ENCODE measurements at regions not wholly inside any gene's neighbourhood (a gene's known extent, or its start where the extent isn't known, plus 50 kb on each side); places are given as distances from the start of the nearest gene placed in this dataset.
"Not testable (repeated sequence)": the region's sequence is repeated elsewhere in the genome, so short reads cannot be mapped to it uniquely, and the experiment has no call there.

DNA sequence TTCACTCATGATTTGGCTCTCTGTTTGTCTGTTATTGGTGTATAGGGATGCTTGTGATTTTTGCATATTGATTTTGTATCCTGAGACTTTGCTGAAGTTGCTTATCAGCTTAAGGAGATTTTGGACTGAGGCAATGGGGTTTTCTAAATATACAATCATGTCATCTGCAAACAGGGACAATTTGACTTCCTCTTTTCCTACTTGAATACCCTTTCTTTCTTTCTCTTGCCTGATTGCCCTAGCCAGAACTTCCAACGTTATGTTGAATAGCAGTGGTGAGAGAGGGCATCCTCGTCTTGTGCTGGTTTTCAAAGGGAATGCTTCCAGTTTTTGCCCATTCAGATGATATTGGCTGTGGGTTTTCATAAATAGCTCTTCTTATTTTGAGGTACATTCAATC, 104.7 kb downstream of the CCDC71L start:
- H3K4me1 Mint-ChIP-seq: peaks cover 12% of the 10 kb centered on the region
- not testable (repeated sequence) for H3K9me3 Mint-ChIP-seq; H3K36me3 Mint-ChIP-seq; H3K4me3 Mint-ChIP-seq; H3K27ac Mint-ChIP-seq; DNase-seq (ENCODE audit: low spot score in 2 of 2); ATAC-seq

GRCh38 chr7:106554623-106555022, 106.3 kb downstream of the CCDC71L start:
- not testable (repeated sequence) for H3K9me3 Mint-ChIP-seq; H3K4me1 Mint-ChIP-seq; H3K27ac Mint-ChIP-seq; H3K4me3 Mint-ChIP-seq; ATAC-seq; H3K36me3 Mint-ChIP-seq; DNase-seq (ENCODE audit: low spot score in 2 of 2)

DNA sequence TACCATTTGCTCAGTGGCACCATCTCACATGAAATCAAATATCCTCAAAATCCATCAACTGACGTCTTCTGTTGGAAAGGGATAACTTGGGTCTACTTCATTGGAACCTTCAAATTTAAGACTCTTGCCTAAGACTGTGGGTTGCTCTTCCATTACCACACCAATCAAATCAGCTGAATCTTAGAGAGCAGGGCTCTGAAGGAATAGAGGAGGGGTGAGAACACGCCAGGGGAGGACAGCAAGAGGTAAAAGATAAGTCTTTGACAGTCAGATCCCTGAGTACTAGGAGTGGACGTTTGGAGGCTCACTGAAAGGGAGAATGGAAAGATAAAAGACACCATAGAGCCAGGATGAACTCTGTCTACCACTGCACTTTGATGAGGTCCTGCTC, 107.5 kb downstream of the CCDC71L start:
- no peak for DNase-seq (ENCODE audit: low spot score in 2 of 2)
- Mint-ChIP-seq H3K9me3 (peaks cover 4% of the 10 kb centered on the region), H3K4me1 (no peaks in the 10 kb centered on the region), H3K36me3 (no peaks in the 10 kb centered on the region), H3K4me3 (no peak overlapping the region), H3K27ac (no peak overlapping the region)
- ATAC-seq: no peak

GRCh38 chr7:106552645-106553445, 108.1 kb downstream of the CCDC71L start:
- Mint-ChIP-seq H3K4me1 (no peaks in the 10 kb centered on the region), H3K9me3 (peaks cover 4% of the 10 kb centered on the region), H3K36me3 (no peaks in the 10 kb centered on the region), H3K4me3 (no peak overlapping the region), H3K27ac (no peak overlapping the region)
- peak; percentile 60 for ATAC-seq
- no peak for DNase-seq (ENCODE audit: low spot score in 2 of 2)

DNA sequence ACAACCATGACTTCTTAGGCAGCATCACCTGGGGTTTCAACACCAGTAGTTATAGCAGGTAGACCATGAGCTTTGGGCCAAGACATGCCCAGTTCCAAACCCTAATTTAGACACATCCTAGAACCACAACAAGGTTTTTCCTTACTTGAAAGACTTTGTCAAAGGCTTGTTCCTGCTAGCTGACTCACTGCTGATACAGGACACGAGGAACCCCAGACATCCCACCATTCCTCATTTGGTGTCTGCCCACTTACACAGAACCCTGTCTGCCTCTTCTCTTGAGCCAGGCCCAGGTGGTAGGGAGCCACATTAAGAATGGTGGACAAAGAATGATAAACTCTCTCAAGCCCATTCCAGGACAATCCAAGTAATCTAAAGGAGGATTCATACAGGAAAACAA, 109.0 kb downstream of the CCDC71L start:
- H3K4me1 Mint-ChIP-seq: no peaks in the 10 kb centered on the region
- H3K9me3 Mint-ChIP-seq: peaks cover 4% of the 10 kb centered on the region
- no peaks in the 10 kb centered on the region for H3K36me3 Mint-ChIP-seq
- no peak overlapping the region for H3K4me3 Mint-ChIP-seq
- H3K27ac Mint-ChIP-seq: no peak overlapping the region
- DNase-seq (ENCODE audit: low spot score in 2 of 2) (no peak), ATAC-seq (no peak)

- no peak for DNase-seq (ENCODE audit: low spot score in 2 of 2)
- H3K27ac Mint-ChIP-seq: no peak overlapping the region
Observed at GRCh38 chr7:106548491-106548890, 112.5 kb downstream of the CCDC71L start.

GRCh38 chr7:106545275-106545674, 115.7 kb downstream of the CCDC71L start:
- H3K4me3 Mint-ChIP-seq: no peak overlapping the region
- DNase-seq (ENCODE audit: low spot score in 2 of 2) (no peak), ATAC-seq (peak; percentile 87)
- H3K9me3 Mint-ChIP-seq: no peaks in the 10 kb centered on the region
- no peak overlapping the region for H3K27ac Mint-ChIP-seq
- peaks cover 3% of the 10 kb centered on the region for H3K36me3 Mint-ChIP-seq
- H3K4me1 Mint-ChIP-seq: peaks cover 13% of the 10 kb centered on the region

More at GRCh38 chr7:106548491-106548890, 112.5 kb downstream of the CCDC71L start:
- Mint-ChIP-seq H3K4me1 (peaks cover 6% of the 10 kb centered on the region), H3K4me3 (no peak overlapping the region), H3K36me3 (no peaks in the 10 kb centered on the region), H3K9me3 (no peaks in the 10 kb centered on the region)
- no peak for ATAC-seq

DNA sequence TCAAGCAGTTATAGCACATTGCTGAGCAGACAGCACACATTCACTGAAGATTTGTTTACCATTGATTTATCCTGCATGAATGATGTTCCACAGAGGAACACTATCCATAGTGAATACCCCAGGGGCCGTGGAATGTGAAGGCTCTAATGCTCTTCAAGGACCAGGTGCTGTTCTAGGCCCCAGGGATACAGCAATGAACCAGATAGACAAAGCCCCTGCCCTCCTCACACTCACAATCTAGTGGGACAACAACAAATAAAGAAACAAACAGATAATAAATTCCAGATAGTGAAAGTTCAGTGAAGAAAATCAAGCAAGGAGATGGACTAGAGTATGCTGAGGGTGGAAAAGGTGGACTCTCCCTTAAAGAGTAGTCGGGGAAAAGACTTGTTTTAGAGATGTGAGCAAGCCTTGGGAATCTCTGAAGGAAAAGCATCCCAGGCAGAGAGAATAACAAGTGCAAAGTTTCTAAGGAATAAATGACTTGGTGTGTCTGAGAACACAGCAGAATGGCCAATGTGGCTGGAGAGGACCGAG, 117.7 kb downstream of the CCDC71L start:
- H3K9me3 Mint-ChIP-seq: no peaks in the 10 kb centered on the region
- H3K36me3 Mint-ChIP-seq: peaks cover 6% of the 10 kb centered on the region
- peak overlapping the region; percentile 2 for H3K27ac Mint-ChIP-seq
- H3K4me3 Mint-ChIP-seq: no peak overlapping the region
- DNase-seq (ENCODE audit: low spot score in 2 of 2): no peak
- no peak for ATAC-seq
- H3K4me1 Mint-ChIP-seq: peaks cover 13% of the 10 kb centered on the region

GRCh38 chr7:106542550-106543220, 118.3 kb downstream of the CCDC71L start:
- DNase-seq (ENCODE audit: low spot score in 2 of 2): peak; percentile 13 to 60
- peak; percentile 82 for ATAC-seq
- Mint-ChIP-seq H3K27ac (no peak overlapping the region), H3K4me3 (no peak overlapping the region), H3K9me3 (no peaks in the 10 kb centered on the region), H3K36me3 (peaks cover 6% of the 10 kb centered on the region), H3K4me1 (peaks cover 13% of the 10 kb centered on the region)

GRCh38 chr7:106538638-106539037, 122.3 kb downstream of the CCDC71L start:
- ATAC-seq (no peak), DNase-seq (ENCODE audit: low spot score in 2 of 2) (no peak)
- Mint-ChIP-seq H3K4me1 (peaks cover 13% of the 10 kb centered on the region), H3K27ac (no peak overlapping the region), H3K4me3 (no peak overlapping the region), H3K36me3 (peaks cover 6% of the 10 kb centered on the region), H3K9me3 (peaks cover 4% of the 10 kb centered on the region)

GRCh38 chr7:106537119-106537518, 123.8 kb downstream of the CCDC71L start:
- Mint-ChIP-seq H3K36me3 (peaks cover 6% of the 10 kb centered on the region), H3K4me3 (no peak overlapping the region), H3K4me1 (peaks cover 6% of the 10 kb centered on the region), H3K9me3 (peaks cover 4% of the 10 kb centered on the region), H3K27ac (no peak overlapping the region)
- ATAC-seq (no peak), DNase-seq (ENCODE audit: low spot score in 2 of 2) (no peak)

DNA sequence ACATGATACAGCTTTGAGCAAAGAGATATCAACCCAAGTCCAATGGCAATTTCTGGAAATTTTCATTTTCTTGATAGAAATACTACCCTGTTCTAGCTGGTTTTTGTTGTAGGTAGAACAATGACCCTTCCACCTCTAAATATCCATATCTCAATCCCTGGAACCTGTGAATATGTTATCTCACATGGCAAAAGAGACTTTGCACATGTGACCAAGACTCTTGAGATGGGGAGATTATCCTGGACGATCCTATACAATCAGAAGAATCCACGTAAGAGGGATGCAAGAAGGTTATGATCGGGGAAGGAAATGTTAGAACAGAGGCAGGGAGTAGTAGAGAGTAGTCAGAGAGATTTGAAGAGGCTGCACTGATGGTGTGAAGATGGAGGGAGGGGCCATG, 124.9 kb downstream of the CCDC71L start:
- Mint-ChIP-seq H3K36me3 (peaks cover 6% of the 10 kb centered on the region), H3K4me1 (peaks cover 6% of the 10 kb centered on the region), H3K27ac (no peak overlapping the region), H3K4me3 (no peak overlapping the region), H3K9me3 (peaks cover 4% of the 10 kb centered on the region)
- ATAC-seq (no peak), DNase-seq (ENCODE audit: low spot score in 2 of 2) (no peak)

DNA sequence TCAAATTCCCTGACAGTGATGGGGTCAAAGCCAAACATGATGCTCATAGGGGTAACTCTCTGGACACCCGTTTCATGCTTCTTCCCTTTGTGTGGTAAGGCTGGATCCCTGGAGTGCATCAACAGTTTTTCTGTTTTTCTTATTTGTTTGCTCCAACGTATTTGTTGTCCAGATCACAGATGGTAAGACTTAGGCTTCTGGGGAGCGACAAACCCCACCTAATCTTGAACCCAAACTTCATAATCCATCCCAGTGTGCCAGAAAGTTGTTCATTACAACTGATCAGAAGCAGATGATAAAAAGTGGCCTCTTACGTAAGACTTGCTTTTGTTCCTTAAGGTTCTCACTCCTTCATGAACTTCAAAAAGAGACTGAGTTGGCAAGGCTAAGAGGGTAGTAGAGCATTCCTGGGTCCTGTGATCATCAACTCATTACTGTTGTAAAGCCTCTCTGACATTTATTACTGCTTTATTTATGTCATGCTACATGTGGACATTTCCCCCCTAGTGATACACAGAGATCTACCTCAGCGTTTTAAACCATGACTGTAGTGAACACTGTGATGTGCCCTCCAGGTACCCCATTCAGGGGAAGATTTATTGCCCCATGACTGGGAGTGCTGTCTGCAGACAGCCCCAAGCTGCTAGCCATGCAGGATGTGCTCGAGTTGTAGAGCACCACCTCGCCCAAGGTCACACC, 125.6 kb downstream of the CCDC71L start:
- H3K27ac Mint-ChIP-seq: no peak overlapping the region
- no peak for ATAC-seq
- peaks cover 4% of the 10 kb centered on the region for H3K9me3 Mint-ChIP-seq
- H3K4me1 Mint-ChIP-seq: peaks cover 6% of the 10 kb centered on the region
- H3K4me3 Mint-ChIP-seq: no peak overlapping the region
- peaks cover 4% of the 10 kb centered on the region for H3K36me3 Mint-ChIP-seq
- no peak for DNase-seq (ENCODE audit: low spot score in 2 of 2)

DNA sequence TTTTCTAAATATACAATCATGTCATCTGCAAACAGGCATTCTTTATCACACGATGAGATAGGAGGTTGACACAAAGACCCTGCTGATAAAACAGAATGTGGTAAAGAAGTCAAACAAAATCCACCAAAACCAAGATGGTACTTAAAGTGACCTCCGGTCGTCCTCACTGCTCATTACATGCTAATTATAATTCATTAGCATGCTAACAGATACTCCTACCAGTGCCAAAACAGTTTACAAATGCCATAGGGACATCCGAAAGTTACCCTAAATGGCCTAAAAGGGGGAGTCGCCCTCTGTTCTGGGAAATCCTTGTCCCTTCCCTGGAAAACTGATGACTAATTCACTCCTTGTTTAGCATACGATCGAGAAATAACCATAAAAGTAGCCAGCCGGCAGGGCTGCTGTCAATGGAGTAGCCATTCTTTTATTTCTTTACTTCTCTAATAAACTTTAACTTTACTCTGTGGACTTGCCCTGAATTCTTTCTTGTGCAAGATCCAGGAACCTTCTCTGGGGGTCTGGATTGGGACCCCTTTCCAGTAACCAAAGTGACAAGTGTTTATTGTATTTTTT, 126.6 kb downstream of the CCDC71L start:
- H3K9me3 Mint-ChIP-seq: peaks cover 4% of the 10 kb centered on the region
- no peak overlapping the region for H3K4me3 Mint-ChIP-seq
- peaks cover 6% of the 10 kb centered on the region for H3K4me1 Mint-ChIP-seq
- no peak for DNase-seq (ENCODE audit: low spot score in 2 of 2)
- H3K27ac Mint-ChIP-seq: no peak overlapping the region
- H3K36me3 Mint-ChIP-seq: no peaks in the 10 kb centered on the region
- no peak for ATAC-seq

DNA sequence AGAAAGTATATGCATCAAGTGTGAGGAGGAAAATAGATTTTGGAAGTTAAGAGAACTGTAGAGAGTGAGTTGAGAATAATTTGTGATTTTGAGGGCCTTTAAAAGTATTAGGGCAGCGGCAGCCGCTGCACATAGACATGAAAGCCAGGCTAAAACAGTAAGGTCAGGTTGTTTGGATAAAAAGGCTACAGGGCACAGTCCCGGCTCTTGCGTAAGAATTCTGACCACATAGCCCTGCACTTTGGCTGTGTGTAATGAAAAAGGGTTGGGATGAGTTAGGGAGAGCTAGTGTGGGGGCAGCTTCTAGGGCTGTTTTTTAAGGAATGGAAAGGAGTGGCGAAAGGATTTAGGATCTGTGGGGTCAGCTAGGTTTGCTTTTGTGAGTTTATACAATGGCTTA, 130.8 kb downstream of the CCDC71L start:
- H3K4me3 Mint-ChIP-seq; H3K36me3 Mint-ChIP-seq; ATAC-seq; H3K9me3 Mint-ChIP-seq; H3K27ac Mint-ChIP-seq; H3K4me1 Mint-ChIP-seq; DNase-seq (ENCODE audit: low spot score in 2 of 2): not testable (repeated sequence)
